D341Med (cell line): ENCODE measurements at regions not wholly inside any gene's neighbourhood (a gene's known extent, or its start where the extent isn't known, plus 50 kb on each side); places are given as distances from the start of the nearest gene placed in this dataset.

Source experiments
- DNase-seq: peaks from one replicate; pipeline ENCODE4 v3.0.0; 2012; ENCODE audit warnings: low spot score

DNA sequence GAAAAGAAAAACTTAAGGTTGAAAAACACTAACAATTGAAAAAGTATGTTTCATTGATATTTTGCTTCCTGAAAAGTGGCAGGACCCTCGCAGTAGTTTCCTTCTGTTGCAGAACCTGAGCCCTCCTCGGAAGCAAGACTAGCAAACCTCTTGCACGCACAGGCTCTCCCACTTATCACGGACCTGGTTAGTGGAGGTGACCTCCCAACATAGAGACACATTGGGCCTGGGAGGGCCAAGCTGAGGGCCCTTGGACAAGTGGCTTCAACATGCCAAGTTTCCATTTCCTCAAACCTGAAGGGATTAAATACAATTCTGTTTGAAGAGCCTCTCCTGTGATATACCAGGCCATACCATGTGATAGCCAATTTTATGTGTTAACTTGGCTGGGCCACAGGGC, 133.4 kb upstream of the AGAP1 start:
- DNase-seq, result no peak

GRCh38 chr2:235365743-235366142, 128.1 kb upstream of the AGAP1 start:
- no peak for DNase-seq

- DNase-seq, result no peak
Measured at GRCh38 chr2:235366390-235366789, 127.5 kb upstream of the AGAP1 start.

GRCh38 chr2:235366807-235367206, 127.0 kb upstream of the AGAP1 start:
- DNase-seq, result no peak

DNA sequence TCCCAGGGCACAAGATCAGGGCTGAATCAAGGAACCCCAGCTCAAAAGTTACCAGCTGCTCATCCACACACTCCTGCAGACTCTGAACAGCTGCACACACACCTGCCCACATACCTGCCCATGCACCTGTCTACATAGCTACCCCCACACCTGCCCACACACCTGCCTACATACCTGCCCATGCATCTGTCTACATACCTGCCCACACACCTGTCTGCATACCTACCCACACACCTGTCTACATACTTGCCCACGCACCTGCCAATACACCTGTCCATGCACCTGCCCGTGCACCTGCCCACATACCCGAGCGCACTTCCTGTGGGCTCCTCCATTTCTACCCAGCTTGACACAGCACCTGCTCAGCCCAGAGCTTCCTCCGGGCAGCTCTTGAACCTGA, 122.8 kb upstream of the AGAP1 start:
- DNase-seq, result no peak

GRCh38 chr2:235373171-235373570, 120.7 kb upstream of the AGAP1 start:
- DNase-seq, result no peak

- no peak for DNase-seq
Measured at GRCh38 chr2:235377176-235377575, 116.7 kb upstream of the AGAP1 start.

DNA sequence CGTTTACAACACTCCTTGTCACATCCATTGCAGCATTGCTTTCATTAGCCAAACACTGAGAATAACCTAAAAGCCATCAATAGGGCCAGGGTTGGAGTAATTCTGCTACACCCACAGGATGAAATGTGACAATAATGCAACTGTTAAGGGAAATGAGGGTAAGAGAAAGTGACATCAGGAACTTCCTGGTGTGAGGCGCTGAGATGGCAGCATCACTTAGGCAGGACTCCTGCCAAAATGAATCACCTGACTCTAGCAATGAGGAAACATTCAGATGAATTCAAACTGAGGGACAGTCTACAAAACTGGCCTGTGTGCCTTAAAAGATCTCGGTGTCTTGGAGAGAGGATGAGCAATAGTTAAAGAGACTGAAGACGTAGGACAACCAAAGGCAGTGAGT, 115.6 kb upstream of the AGAP1 start:
- DNase-seq, result no peak

- DNase-seq, result no peak
Measured at GRCh38 chr2:235378944-235379343, 114.9 kb upstream of the AGAP1 start.

GRCh38 chr2:235381261-235381912, 112.5 kb upstream of the AGAP1 start:
- DNase-seq, result no peak

GRCh38 chr2:235382179-235382578, 111.7 kb upstream of the AGAP1 start:
- DNase-seq, result no peak

GRCh38 chr2:235382601-235383000, 111.2 kb upstream of the AGAP1 start:
- no peak for DNase-seq

GRCh38 chr2:235383272-235383843, 110.5 kb upstream of the AGAP1 start:
- no peak for DNase-seq

GRCh38 chr2:235384624-235385023, 109.2 kb upstream of the AGAP1 start:
- no peak for DNase-seq

DNA sequence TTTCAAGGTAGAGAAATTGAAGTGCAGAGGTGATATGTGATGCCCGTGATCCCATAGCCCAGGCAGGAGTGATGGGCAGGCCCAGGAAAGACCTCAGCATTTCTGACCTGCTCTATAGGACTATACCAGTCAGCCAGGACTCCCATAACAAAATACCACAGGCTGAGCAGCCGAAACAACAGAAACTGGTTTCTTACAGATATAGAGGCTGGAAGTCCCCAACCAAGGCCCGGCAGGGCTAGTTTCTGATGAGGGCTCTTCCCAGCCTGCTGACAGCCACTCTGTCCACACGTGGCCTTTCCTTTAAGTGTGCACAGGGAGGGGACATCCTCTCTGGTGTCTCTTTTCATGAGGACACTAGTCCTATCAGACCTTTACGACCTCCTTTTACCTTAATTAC, 104.2 kb upstream of the AGAP1 start:
- DNase-seq, result no peak

GRCh38 chr2:235390108-235390815, 103.6 kb upstream of the AGAP1 start:
- DNase-seq, result no peak

DNA sequence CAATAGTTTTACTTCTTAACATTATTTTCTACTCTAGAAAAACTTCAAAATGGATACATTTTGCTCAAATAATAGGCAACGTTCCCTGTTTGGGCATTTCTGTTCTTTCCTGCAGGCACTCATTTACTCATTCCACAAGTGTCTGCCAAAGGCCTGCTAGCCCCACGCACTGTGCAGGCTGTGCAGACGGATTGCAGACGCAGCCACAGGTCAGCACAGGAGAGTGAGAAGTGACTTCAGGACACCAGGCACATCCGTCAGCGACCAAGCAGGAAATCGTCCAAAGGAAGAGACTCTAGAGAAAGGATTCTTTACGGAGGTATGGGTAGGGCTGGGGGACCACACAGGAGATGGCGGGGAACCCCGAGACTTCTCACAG, 103.0 kb upstream of the AGAP1 start:
- no peak for DNase-seq

DNA sequence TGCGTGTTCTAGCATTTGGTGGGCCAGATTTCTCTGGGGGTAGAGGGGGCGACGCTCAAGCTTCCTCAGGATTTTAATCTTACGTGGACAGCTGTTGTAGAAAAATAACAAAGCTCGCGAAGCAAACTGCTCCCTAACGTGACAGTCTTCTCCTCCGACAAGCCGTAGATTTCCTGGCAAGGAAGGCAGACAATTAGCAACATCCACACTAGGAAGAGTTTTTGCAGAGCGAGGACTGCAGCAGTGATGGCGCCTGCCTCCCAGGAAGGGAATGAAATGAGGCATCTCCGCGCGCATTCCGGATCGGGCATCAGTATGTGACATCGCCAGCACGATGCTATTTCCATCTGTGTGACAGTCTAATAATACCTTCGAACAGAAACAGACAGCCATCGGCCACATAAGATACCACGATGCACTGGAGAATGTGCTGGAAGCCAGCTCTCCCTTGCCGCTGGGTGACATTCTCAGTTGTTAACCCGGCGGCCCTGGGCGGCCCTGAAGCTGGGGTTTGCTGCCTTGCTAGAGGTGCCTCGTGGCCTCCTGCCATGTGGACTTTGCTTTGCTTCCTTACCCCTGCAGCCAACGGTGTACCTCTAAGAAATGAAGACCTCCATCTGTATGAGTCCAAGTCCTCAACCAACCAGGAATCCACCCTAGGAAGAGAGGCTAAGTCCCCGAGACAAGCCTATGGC, 101.8 kb upstream of the AGAP1 start:
- DNase-seq, result no peak

DNA sequence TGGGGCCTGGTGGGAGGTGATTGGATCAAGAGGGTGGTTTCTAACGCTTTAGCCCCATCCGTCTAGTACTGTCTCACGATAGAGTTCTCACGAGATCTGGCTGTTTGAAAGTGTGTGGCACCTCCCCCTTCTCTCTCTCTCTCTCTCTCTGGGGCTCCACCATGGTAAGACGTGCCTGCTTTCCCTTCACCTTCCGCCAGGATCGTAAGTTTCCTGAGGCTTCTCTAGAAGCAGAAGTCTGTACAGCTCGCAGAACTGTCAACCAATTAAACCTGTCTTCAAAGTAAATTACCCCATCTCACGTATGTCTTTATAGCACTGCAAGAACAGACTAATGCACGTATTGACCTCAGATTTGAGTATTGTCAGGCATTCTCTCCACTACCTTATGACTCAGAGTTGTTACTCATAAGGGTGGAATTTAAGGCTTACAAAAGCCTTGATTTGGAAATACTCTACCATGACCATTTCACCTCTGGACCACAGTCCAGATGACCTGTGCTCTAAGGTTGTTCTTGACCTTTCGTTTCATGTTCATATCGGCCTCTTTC, 99.5 kb upstream of the AGAP1 start:
- DNase-seq, result no peak

GRCh38 chr2:235396071-235396846, 97.6 kb upstream of the AGAP1 start:
- DNase-seq, result no peak

- DNase-seq, result no peak
Measured at GRCh38 chr2:235398321-235398720, 95.5 kb upstream of the AGAP1 start.

- DNase-seq, result no peak
Measured at GRCh38 chr2:235399895-235400294, 93.9 kb upstream of the AGAP1 start.
